Common myeloid progenitor, CD34-positive (primary cell): ENCODE measurements at regions not wholly inside any gene's neighbourhood (a gene's known extent, or its start where the extent isn't known, plus 50 kb on each side); places are given as distances from the start of the nearest gene placed in this dataset.
A peak's percentile ranks its signal among the peaks of the same experiment; 100 is the strongest.

Experiments
- CTCF ChIA-PET: fragments of 350-600 bp; sonication (Branson Sonifier 250); formaldehyde crosslinking; loops from one replicate; lab custom pipeline; 2021; ENCODE audit warnings: antibody characterized with exemption; lab: Charles Lee
- POLR2A ChIA-PET: fragments of 350-600 bp; sonication (Branson Sonifier 250); formaldehyde crosslinking; loops from one replicate; lab custom pipeline; 2021; ENCODE audit warnings: antibody characterized with exemption; lab: Charles Lee
- DNase-seq, 3 donors: peaks; one replicate each; pipeline versions ENCODE4 v3.0.0 to v3.0.0-alpha.2; 2013
- H3K27ac ChIP-seq, 2 experiments: 1 replicate in 1 of 2; 2 replicates in 1 of 2; pipeline ENCODE4 v1.7.0; 2013; ENCODE audit warnings: inconsistent platforms in 2 of 2, low read length in 2 of 2, mild to moderate bottlenecking in 2 of 2, low read depth in 1 of 2, moderate library complexity in 1 of 2; ENCODE audit not compliant: severe bottlenecking in 2 of 2, insufficient read depth in 1 of 2, poor library complexity in 1 of 2
- H3K27me3 ChIP-seq, 5 experiments: replicated peaks in 2 of 5; 1 replicate in 3 of 5; 2 replicates in 2 of 5; pipeline versions ENCODE4 v1.6.1 to v1.7.0; 2013; ENCODE audit warnings: low read length in 4 of 5, mild to moderate bottlenecking in 2 of 5, moderate library complexity in 2 of 5, inconsistent platforms in 1 of 5; ENCODE audit not compliant: insufficient read depth in 5 of 5, control insufficient read depth in 4 of 5
- H3K36me3 ChIP-seq, 4 experiments: 1 replicate in 2 of 4; 2 replicates in 2 of 4; pipeline versions ENCODE4 v1.6.1 to v1.7.0; 2013; ENCODE audit warnings: low read length in 3 of 4, control low read depth in 1 of 4, mild to moderate bottlenecking in 1 of 4; ENCODE audit not compliant: control insufficient read depth in 4 of 4, insufficient read depth in 4 of 4
- H3K4me1 ChIP-seq, 4 experiments: 1 replicate in 3 of 4; 2 replicates in 1 of 4; pipeline versions ENCODE4 v1.6.1 to v1.7.1; 2013; ENCODE audit warnings: low read length in 3 of 4, mild to moderate bottlenecking in 3 of 4, control low read depth in 1 of 4, inconsistent platforms in 1 of 4, moderate library complexity in 1 of 4; ENCODE audit not compliant: control insufficient read depth in 4 of 4, insufficient read depth in 4 of 4; ENCODE audit errors: control extremely low read depth in 1 of 4
- H3K4me3 ChIP-seq, 7 experiments: 1 replicate in 4 of 7; 2 replicates in 3 of 7; pipeline versions ENCODE4 v1.5.1 to v1.7.0; 2013; ENCODE audit warnings: mild to moderate bottlenecking in 7 of 7, low read length in 6 of 7, moderate library complexity in 6 of 7, inconsistent platforms in 2 of 7, low read depth in 2 of 7, control low read depth in 1 of 7; ENCODE audit not compliant: insufficient read depth in 4 of 7, control insufficient read depth in 1 of 7; ENCODE audit errors: extremely low read depth in 1 of 7
- H3K9me3 ChIP-seq, 5 experiments: 1 replicate in 4 of 5; 2 replicates in 1 of 5; pipeline versions ENCODE4 v1.6.1 to v1.7.1; 2013; ENCODE audit warnings: low read length in 4 of 5, mild to moderate bottlenecking in 2 of 5, inconsistent platforms in 1 of 5, low read depth in 1 of 5, moderate library complexity in 1 of 5; ENCODE audit not compliant: control insufficient read depth in 4 of 5, insufficient read depth in 2 of 5; ENCODE audit errors: control extremely low read depth in 1 of 5
- WGBS: methylation state at CpG from one replicate; pipeline ENCODE4 v1.1.5; 2013; ENCODE audit not compliant: insufficient coverage; 5-methylcytosine and 5-hydroxymethylcytosine counted together

DNA sequence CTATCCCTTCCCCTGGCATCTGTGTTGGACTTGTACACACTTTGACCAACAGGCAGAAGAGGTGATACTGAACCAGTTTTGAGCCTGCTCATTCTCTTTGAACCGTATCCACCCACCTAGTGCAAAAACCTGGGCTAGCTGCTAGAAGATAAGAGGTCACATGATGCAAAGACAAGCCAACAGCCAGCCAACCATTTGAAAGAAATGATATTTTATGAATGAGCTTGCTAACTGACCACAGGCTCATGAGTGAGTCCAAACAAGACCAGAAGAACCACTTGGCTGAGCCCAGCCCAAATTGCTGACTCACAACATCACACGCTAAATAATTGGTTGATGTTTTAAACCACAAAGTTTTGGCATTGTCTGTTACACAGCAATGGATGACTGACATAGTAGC lies 74.0 kb upstream of the CTNNB1 start:
- ChIA-PET POLR2A (no interaction called here), CTCF (no interaction called here)

DNA sequence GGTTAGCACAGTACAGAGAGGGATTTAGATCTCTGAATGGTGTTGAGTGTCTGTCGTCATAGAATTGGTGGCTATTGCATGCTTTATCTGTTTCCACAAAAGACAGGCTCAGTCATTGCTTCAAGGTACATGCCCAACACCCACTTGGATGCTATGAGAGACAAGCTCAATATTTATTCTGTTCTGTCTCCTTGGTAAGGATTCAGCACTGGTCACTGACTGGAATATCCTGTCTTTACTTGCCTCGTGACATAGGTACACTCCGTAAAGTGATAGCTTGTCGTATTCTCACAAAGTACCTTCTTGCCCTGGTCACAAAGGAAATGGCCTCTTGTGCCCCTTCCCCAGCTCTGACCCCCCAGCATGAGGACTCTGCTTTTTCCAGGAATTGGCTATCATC lies 72.8 kb upstream of the CTNNB1 start:
- no peaks in the 10 kb centered on the region for H3K4me1 ChIP-seq
- 100% methylated on average over 3 of the region's 4 CpGs for WGBS
- peaks cover 5 to 44% (median 9%) of the 10 kb centered on the region in 5 experiments for H3K9me3 ChIP-seq
- CTCF ChIA-PET: interaction anchor here (2.1 kb wide), 1 partner anchor 12 kb away, joined by 4 read pairs; no protein-coding TSS in a partner anchor
- DNase-seq: no peak
- no peaks in the 10 kb centered on the region for H3K27me3 ChIP-seq
- H3K4me3 ChIP-seq: no peak overlapping the region
- no peak overlapping the region for H3K27ac ChIP-seq
- POLR2A ChIA-PET: interaction anchor here (0.6 kb wide), 1 partner anchor 160 kb away, joined by 3 read pairs; no protein-coding TSS in a partner anchor
- H3K36me3 ChIP-seq: no peaks in the 10 kb centered on the region

More for the DNA sequence above, 74.0 kb upstream of the CTNNB1 start:
- Histone ChIP-seq H3K27ac (no peak overlapping the region), H3K27me3 (no peaks in the 10 kb centered on the region), H3K4me1 (peaks cover 0 to 5% (median 0%) of the 10 kb centered on the region in 4 experiments), H3K36me3 (no peaks in the 10 kb centered on the region), H3K9me3 (peaks cover 5 to 33% (median 7%) of the 10 kb centered on the region in 5 experiments), H3K4me3 (no peak overlapping the region)
- DNase-seq: no peak
- 100% methylated on average over 1 of the region's 2 CpGs for WGBS

DNA sequence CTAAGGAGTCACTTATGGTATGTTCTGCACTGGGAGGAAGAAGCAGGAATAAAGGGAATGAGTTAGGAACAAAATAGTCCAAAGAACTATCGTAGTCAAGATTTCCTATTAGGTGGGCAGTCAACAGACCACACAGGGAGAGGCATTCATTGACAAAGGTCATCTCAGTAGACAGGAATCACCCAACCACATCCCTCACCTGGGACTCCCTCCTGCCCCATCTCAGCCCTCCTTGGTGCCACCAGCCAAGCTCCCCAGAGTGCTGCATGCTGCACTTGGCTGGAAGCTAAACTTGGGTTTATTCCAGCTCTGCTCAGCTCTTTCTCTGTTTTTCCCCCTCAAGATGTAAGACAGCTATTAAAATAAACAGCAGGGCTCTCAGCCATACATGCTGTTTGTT lies 72.3 kb upstream of the CTNNB1 start:
- Histone ChIP-seq H3K36me3 (no peaks in the 10 kb centered on the region), H3K9me3 (peaks cover 5 to 45% (median 9%) of the 10 kb centered on the region in 5 experiments), H3K27me3 (no peaks in the 10 kb centered on the region), H3K4me3 (no peak overlapping the region), H3K27ac (no peak overlapping the region), H3K4me1 (no peaks in the 10 kb centered on the region)
- 78% methylated on average over 1 of the region's 1 CpG for WGBS
- POLR2A ChIA-PET: no interaction called here
- no peak for DNase-seq
- CTCF ChIA-PET: interaction anchor here (2.1 kb wide), 1 partner anchor 12 kb away, joined by 4 read pairs; no protein-coding TSS in a partner anchor

DNA sequence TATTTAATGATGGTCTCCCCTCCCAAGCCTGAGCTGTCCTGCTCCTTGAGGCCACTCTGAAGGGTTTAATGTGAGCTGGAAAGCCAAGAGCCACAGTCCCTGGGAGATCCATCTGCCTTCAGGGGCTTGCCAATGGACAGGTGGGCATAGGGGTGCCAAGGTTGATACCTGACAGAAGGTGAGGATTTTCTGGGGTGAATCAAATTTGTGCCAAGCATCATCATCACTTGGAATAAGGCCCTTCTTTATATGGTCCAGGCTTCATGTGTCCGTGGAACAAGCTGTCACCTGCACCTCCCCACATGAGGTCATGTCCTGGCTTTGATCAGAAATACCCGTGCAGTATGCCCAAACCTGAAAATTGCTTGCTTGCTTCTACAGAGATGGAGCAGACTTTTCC lies 71.9 kb upstream of the CTNNB1 start:
- H3K36me3 ChIP-seq: no peaks in the 10 kb centered on the region
- no peak overlapping the region for H3K27ac ChIP-seq
- peaks cover 5 to 45% (median 9%) of the 10 kb centered on the region in 5 experiments for H3K9me3 ChIP-seq
- POLR2A ChIA-PET: no interaction called here
- no peaks in the 10 kb centered on the region for H3K27me3 ChIP-seq
- H3K4me1 ChIP-seq: no peaks in the 10 kb centered on the region
- CTCF ChIA-PET: interaction anchor here (2.1 kb wide), 1 partner anchor 13 kb away, joined by 4 read pairs; no protein-coding TSS in a partner anchor
- DNase-seq: no peak
- WGBS: 100% methylated on average over 2 of the region's 2 CpGs
- H3K4me3 ChIP-seq: no peak overlapping the region

DNA sequence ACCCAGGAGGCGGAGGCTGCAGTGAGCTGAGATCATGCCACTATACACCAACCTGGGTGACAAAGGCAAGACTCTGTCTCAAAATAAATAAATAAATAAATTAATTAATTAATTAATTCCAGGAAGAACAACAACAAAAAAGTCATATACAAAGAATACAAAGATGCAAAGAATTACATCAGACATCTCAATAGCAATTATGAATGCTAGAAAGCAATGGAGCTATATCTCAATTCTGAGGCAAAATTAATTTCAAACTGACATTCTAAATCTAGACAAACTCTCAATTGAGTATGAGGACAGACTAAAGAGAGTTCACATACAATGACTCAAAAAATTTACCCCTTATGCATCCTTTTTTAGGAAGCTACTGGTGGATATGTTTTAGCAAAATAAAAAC lies 69.6 kb upstream of the CTNNB1 start:
- peak in 2 of 3 donors; percentile 10 to 31 for DNase-seq
- peaks cover 5 to 45% (median 9%) of the 10 kb centered on the region in 5 experiments for H3K9me3 ChIP-seq
- H3K27me3 ChIP-seq: no peaks in the 10 kb centered on the region
- H3K36me3 ChIP-seq: no peaks in the 10 kb centered on the region
- no peak overlapping the region for H3K27ac ChIP-seq
- ChIA-PET POLR2A (no interaction called here), CTCF (no interaction called here)
- H3K4me1 ChIP-seq: no peaks in the 10 kb centered on the region
- no peak overlapping the region for H3K4me3 ChIP-seq
- no CpG with 5 or more reads among the region's 1 CpG for WGBS

DNA sequence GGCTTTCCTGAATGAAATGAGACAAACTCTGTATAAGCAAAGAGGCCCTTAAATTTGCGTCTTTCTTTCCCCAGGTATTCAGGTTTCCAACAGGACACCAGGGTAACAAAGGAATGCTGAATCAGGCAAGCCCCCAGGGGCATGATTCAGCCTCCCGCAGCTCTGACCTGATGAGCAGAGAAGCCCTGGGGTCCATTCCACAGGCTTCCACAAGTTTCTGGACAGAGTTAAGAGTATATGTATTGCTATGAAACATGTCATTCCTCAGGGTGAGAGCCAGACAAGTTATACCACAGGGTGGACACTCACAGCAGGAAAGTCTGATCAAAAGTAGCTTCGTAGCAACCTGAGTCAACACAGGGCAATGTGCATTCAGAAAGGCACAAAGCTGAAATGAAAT lies 68.1 kb upstream of the CTNNB1 start:
- no peak overlapping the region for H3K27ac ChIP-seq
- no peaks in the 10 kb centered on the region for H3K4me1 ChIP-seq
- no peak for DNase-seq
- no peaks in the 10 kb centered on the region for H3K27me3 ChIP-seq
- 94% methylated on average over 3 of the region's 3 CpGs for WGBS
- no peaks in the 10 kb centered on the region for H3K36me3 ChIP-seq
- no peak overlapping the region for H3K4me3 ChIP-seq
- peaks cover 2 to 35% (median 5%) of the 10 kb centered on the region in 5 experiments for H3K9me3 ChIP-seq
- POLR2A ChIA-PET: no interaction called here
- CTCF ChIA-PET: no interaction called here

DNA sequence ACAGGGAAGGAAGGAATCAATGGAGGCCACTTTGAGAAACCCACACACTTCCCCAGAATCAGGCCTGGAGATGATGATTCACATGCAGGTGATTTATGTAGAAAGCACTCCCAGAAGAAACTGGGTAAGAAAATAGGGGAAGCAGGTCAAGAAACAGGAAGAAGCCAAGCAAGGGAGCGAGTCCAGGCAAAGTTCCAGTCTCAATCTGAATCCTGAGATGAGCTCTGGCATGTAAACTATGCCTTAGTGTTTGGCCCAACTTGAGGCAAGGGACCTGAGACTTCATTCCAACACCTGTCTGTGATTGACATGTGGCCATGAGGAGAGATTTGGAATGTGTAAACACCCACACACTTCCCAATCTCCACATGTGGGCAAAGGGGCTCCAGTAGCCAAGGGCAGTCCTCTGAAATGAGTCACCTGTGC lies 61.6 kb upstream of the CTNNB1 start:
- H3K27ac ChIP-seq: no peak overlapping the region
- no peaks in the 10 kb centered on the region for H3K27me3 ChIP-seq
- peak in 2 of 3 donors; percentile 14 to 22 for DNase-seq
- CTCF ChIA-PET: no interaction called here
- POLR2A ChIA-PET: no interaction called here
- no peaks in the 10 kb centered on the region for H3K36me3 ChIP-seq
- 63% methylated on average over 1 of the region's 1 CpG for WGBS
- H3K9me3 ChIP-seq: peaks cover 0 to 3% (median 2%) of the 10 kb centered on the region in 5 experiments
- peaks cover 0 to 11% (median 0%) of the 10 kb centered on the region in 4 experiments for H3K4me1 ChIP-seq
- H3K4me3 ChIP-seq: no peak overlapping the region
